SHP77 treated with DMSO at 0.1 percent for 48 hours (cell line): ENCODE measurements at regions not wholly inside any gene's neighbourhood (a gene's known extent, or its start where the extent isn't known, plus 50 kb on each side); places are given as distances from the start of the nearest gene placed in this dataset.
A peak's percentile ranks its signal among the peaks of the same experiment; 100 is the strongest.
"Not testable (repeated sequence)": the region's sequence is repeated elsewhere in the genome, so short reads cannot be mapped to it uniquely, and the experiment has no call there.

Source experiments
- DNase-seq: peaks from one replicate; lab custom pipeline; 2025; lab: John Stamatoyannopoulos, UW

- no peak for DNase-seq
These were observed 70.4 kb downstream of the TDRD15 start for GRCh38 chr2:21194147-21194546.

GRCh38 chr2:21194858-21195271 is 71.1 kb downstream of the TDRD15 start:
- peak; percentile 49 for DNase-seq

- DNase-seq, result peak; percentile 33
These were observed 71.6 kb downstream of the TDRD15 start for GRCh38 chr2:21195326-21195725.

- peak; percentile 62 for DNase-seq
These were observed 74.9 kb downstream of the TDRD15 start for GRCh38 chr2:21198637-21199036.

- DNase-seq, result no peak
These were observed 80.2 kb downstream of the TDRD15 start for GRCh38 chr2:21203976-21204375.

- not testable (repeated sequence) for DNase-seq
These were observed 90.3 kb downstream of the TDRD15 start for GRCh38 chr2:21214085-21214484.

GRCh38 chr2:21217442-21217841 is 93.7 kb downstream of the TDRD15 start:
- no peak for DNase-seq

GRCh38 chr2:21220930-21221329 is 97.2 kb downstream of the TDRD15 start:
- no peak for DNase-seq

GRCh38 chr2:21223618-21224017 is 99.8 kb downstream of the TDRD15 start:
- DNase-seq, result no peak

- no peak for DNase-seq
These were observed 104.5 kb downstream of the TDRD15 start for GRCh38 chr2:21228041-21228895.

- DNase-seq, result no peak
These were observed 105.5 kb downstream of the TDRD15 start for GRCh38 chr2:21229302-21229701.

GRCh38 chr2:21230140-21230539 is 106.4 kb downstream of the TDRD15 start:
- no peak for DNase-seq

GRCh38 chr2:21231985-21232384 is 108.2 kb downstream of the TDRD15 start:
- DNase-seq, result no peak

- DNase-seq, result no peak
These were observed 109.4 kb downstream of the TDRD15 start for GRCh38 chr2:21233194-21233593.

GRCh38 chr2:21234001-21234400 is 110.2 kb downstream of the TDRD15 start:
- no peak for DNase-seq

- DNase-seq, result peak; percentile 34
These were observed 110.8 kb downstream of the TDRD15 start for GRCh38 chr2:21234464-21235120.

- not testable (repeated sequence) for DNase-seq
These were observed 116.0 kb downstream of the TDRD15 start for GRCh38 chr2:21239749-21240148.

- DNase-seq, result no peak
These were observed 120.4 kb downstream of the TDRD15 start for GRCh38 chr2:21244161-21244560.

- no peak for DNase-seq
These were observed 121.8 kb downstream of the TDRD15 start for GRCh38 chr2:21245565-21245964.

GRCh38 chr2:21249367-21249766 is 125.6 kb downstream of the TDRD15 start:
- no peak for DNase-seq

- DNase-seq, result no peak
These were observed 126.9 kb downstream of the TDRD15 start for GRCh38 chr2:21250673-21251072.

- DNase-seq, result peak; percentile 66
These were observed 127.6 kb downstream of the TDRD15 start for GRCh38 chr2:21251216-21251980.
